ENCODE measurements at regions not wholly inside any gene's neighbourhood (a gene's known extent, or its start where the extent isn't known, plus 50 kb on each side); places are given as distances from the start of the nearest gene placed in this dataset.

GRCh38 chr4:127344071-127344470 lies 288.7 kb upstream of the INTU start:
- Histone ChIP-seq H3K4me3 (ENCODE audit: low read depth in 1 of 3, low read length in 3 of 3) (no peak overlapping the region), H3K36me3 (ENCODE audit: control insufficient read depth in 4 of 4, insufficient read depth in 3 of 4, low read depth in 1 of 4, low read length in 3 of 4) (no peaks in the 10 kb centered on the region), H3K9me3 (ENCODE audit: control insufficient read depth in 4 of 4, low read length in 3 of 4) (no peaks in the 10 kb centered on the region), H3K9ac (ENCODE audit: low read depth in 1 of 2, low read length in 2 of 2) (no peak overlapping the region), H3K27me3 (ENCODE audit: control insufficient read depth in 4 of 4, insufficient read depth in 4 of 4, low read length in 3 of 4) (no peaks in the 10 kb centered on the region), H3K27ac (ENCODE audit: low read depth in 1 of 2, low read length in 2 of 2) (no peak overlapping the region), H3K4me1 (ENCODE audit: control insufficient read depth in 4 of 4, insufficient read depth in 4 of 4, low read length in 3 of 4) (no peaks in the 10 kb centered on the region)
- TF ChIP-seq RXRA (IDR thresholded peaks at IDR 0.05) (no peak), HNF4A (conservative IDR thresholded peaks at IDR 0.05) (no peak), HNF4G (IDR thresholded peaks at IDR 0.05) (no peak), NR2F2 (IDR thresholded peaks at IDR 0.05) (no peak), ATF3 (IDR thresholded peaks at IDR 0.05) (no peak), ZBTB33 (IDR thresholded peaks at IDR 0.05) (no peak), TAF1 (conservative IDR thresholded peaks at IDR 0.05) (no peak), YY1 (IDR thresholded peaks at IDR 0.05) (no peak)
- 77% methylated on average over 3 of the region's 3 CpGs for WGBS
- DNase-seq (ENCODE audit: low spot score), result no peak

DNA sequence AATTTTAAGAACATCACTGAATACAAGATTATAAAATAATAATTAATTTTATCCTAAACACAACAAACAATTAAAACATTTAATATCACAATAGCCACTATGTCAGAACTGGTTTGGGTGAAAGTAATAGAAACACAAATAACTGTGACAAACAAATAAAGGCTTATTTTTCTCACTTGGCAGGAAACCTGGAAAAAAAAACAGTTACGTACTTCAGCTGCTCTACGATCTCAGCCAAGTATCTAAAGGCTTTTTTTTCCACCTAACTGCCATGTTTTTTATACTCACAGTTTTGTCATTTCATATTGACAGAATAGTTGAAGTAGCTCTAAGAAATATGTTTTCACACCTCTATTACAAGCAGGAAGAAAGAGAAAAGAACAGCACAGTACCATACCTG lies 284.8 kb upstream of the INTU start:
- DNase-seq (ENCODE audit: low spot score), result no peak
- no peak overlapping the region for H3K9ac ChIP-seq (ENCODE audit: low read depth in 1 of 2, low read length in 2 of 2)
- H3K4me1 ChIP-seq (ENCODE audit: control insufficient read depth in 4 of 4, insufficient read depth in 4 of 4, low read length in 3 of 4), result no peaks in the 10 kb centered on the region

More for the DNA sequence above, 284.8 kb upstream of the INTU start:
- Histone ChIP-seq H3K4me3 (ENCODE audit: low read depth in 1 of 3, low read length in 3 of 3) (no peak overlapping the region), H3K27ac (ENCODE audit: low read depth in 1 of 2, low read length in 2 of 2) (no peak overlapping the region), H3K9me3 (ENCODE audit: control insufficient read depth in 4 of 4, low read length in 3 of 4) (no peaks in the 10 kb centered on the region), H3K36me3 (ENCODE audit: control insufficient read depth in 4 of 4, insufficient read depth in 3 of 4, low read depth in 1 of 4, low read length in 3 of 4) (no peaks in the 10 kb centered on the region), H3K27me3 (ENCODE audit: control insufficient read depth in 4 of 4, insufficient read depth in 4 of 4, low read length in 3 of 4) (no peaks in the 10 kb centered on the region)
- no peak for TF ChIP-seq GABPA (IDR thresholded peaks at IDR 0.05 in 1 of 2, conservative IDR thresholded peaks at IDR 0.05 in 1 of 2)
- no peak for TF ChIP-seq ZBTB33 (IDR thresholded peaks at IDR 0.05)
- no peak for TF ChIP-seq HNF4A (conservative IDR thresholded peaks at IDR 0.05)
- TF ChIP-seq, protein P1, sequence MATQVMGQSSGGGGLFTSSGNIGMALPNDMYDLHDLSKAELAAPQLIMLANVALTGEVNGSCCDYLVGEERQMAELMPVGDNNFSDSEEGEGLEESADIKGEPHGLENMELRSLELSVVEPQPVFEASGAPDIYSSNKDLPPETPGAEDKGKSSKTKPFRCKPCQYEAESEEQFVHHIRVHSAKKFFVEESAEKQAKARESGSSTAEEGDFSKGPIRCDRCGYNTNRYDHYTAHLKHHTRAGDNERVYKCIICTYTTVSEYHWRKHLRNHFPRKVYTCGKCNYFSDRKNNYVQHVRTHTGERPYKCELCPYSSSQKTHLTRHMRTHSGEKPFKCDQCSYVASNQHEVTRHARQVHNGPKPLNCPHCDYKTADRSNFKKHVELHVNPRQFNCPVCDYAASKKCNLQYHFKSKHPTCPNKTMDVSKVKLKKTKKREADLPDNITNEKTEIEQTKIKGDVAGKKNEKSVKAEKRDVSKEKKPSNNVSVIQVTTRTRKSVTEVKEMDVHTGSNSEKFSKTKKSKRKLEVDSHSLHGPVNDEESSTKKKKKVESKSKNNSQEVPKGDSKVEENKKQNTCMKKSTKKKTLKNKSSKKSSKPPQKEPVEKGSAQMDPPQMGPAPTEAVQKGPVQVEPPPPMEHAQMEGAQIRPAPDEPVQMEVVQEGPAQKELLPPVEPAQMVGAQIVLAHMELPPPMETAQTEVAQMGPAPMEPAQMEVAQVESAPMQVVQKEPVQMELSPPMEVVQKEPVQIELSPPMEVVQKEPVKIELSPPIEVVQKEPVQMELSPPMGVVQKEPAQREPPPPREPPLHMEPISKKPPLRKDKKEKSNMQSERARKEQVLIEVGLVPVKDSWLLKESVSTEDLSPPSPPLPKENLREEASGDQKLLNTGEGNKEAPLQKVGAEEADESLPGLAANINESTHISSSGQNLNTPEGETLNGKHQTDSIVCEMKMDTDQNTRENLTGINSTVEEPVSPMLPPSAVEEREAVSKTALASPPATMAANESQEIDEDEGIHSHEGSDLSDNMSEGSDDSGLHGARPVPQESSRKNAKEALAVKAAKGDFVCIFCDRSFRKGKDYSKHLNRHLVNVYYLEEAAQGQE (IDR thresholded peaks at IDR 0.05), result no peak
- TF ChIP-seq EGR1 (IDR thresholded peaks at IDR 0.05; ENCODE audit: low read depth in 2 of 2), result no peak
- TF ChIP-seq RAD21 (IDR thresholded peaks at IDR 0.05), result no peak
- TF ChIP-seq SP1 (IDR thresholded peaks at IDR 0.05), result no peak
- TF ChIP-seq RXRA (IDR thresholded peaks at IDR 0.05), result no peak
- no peak for TF ChIP-seq CTCF (IDR thresholded peaks at IDR 0.05; ENCODE audit: low read depth, low read length, missing input control)
- no peak for TF ChIP-seq TAF1 (conservative IDR thresholded peaks at IDR 0.05)
- TF ChIP-seq HNF4G (IDR thresholded peaks at IDR 0.05), result no peak
- no peak for TF ChIP-seq ATF3 (IDR thresholded peaks at IDR 0.05)
- TF ChIP-seq JUND (IDR thresholded peaks at IDR 0.05), result no peak
- TF ChIP-seq YY1 (IDR thresholded peaks at IDR 0.05), result no peak
- TF ChIP-seq NR2F2 (IDR thresholded peaks at IDR 0.05), result no peak
- TF ChIP-seq MAX (IDR thresholded peaks at IDR 0.05), result no peak
- TF ChIP-seq FOXA2 (IDR thresholded peaks at IDR 0.05), result no peak
- no peak for TF ChIP-seq FOXA1 (IDR thresholded peaks at IDR 0.05)
- 78% methylated on average over 2 of the region's 2 CpGs for WGBS
